Trophoblast cell (in vitro differentiated cells and primary cell): ENCODE measurements at regions not wholly inside any gene's neighbourhood (a gene's known extent, or its start where the extent isn't known, plus 50 kb on each side); places are given as distances from the start of the nearest gene placed in this dataset.

Source experiments
- DNase-seq, 2 donors: peaks; one replicate each; pipeline ENCODE4 v3.0.0-alpha.2; 2016
- H2AFZ ChIP-seq: 2 replicates; pipeline ENCODE4 v1.6.1; 2013; ENCODE audit warnings: low read length, moderate library complexity, mild to moderate bottlenecking; ENCODE audit not compliant: insufficient read depth, poor library complexity
- H2AK5ac ChIP-seq: 2 replicates; pipeline ENCODE4 v1.6.1; 2013; ENCODE audit warnings: mild to moderate bottlenecking, low read length
- H2BK120ac ChIP-seq: 2 replicates; pipeline ENCODE4 v1.6.1; 2013; ENCODE audit warnings: low read length, mild to moderate bottlenecking, moderate library complexity; ENCODE audit not compliant: insufficient read depth, poor library complexity
- H2BK12ac ChIP-seq: 2 replicates; pipeline ENCODE4 v1.6.1; 2013; ENCODE audit warnings: mild to moderate bottlenecking, low read length, moderate library complexity
- H2BK5ac ChIP-seq: 2 replicates; pipeline ENCODE4 v1.6.1; 2013; ENCODE audit warnings: low read length, low read depth, moderate library complexity, mild to moderate bottlenecking; ENCODE audit not compliant: poor library complexity
- H3K14ac ChIP-seq: 2 replicates; pipeline ENCODE4 v1.6.1; 2013; ENCODE audit warnings: mild to moderate bottlenecking, low read length
- H3K18ac ChIP-seq: 2 replicates; pipeline ENCODE4 v1.6.1; 2013; ENCODE audit warnings: mild to moderate bottlenecking, low read length
- H3K23ac ChIP-seq: 2 replicates; pipeline ENCODE4 v1.6.1; 2013; ENCODE audit warnings: low read length
- H3K27ac ChIP-seq: 2 replicates; pipeline ENCODE4 v1.5.1; 2013; ENCODE audit warnings: low read depth, mild to moderate bottlenecking, inconsistent platforms, low read length, moderate library complexity
- H3K27me3 ChIP-seq: 2 replicates; pipeline ENCODE4 v1.6.1; 2013; ENCODE audit warnings: inconsistent platforms, mild to moderate bottlenecking, low read length, moderate library complexity; ENCODE audit not compliant: insufficient read depth
- H3K36me3 ChIP-seq, 2 experiments: 1 replicate in 1 of 2; 2 replicates in 1 of 2; pipeline ENCODE4 v1.6.1; 2013; ENCODE audit warnings: low read length in 2 of 2, mild to moderate bottlenecking in 2 of 2, moderate library complexity in 1 of 2; ENCODE audit not compliant: insufficient read depth in 2 of 2, control insufficient read depth in 1 of 2
- H3K4ac ChIP-seq: 2 replicates; pipeline ENCODE4 v1.6.1; 2013; ENCODE audit warnings: low read depth, mild to moderate bottlenecking, low read length, moderate library complexity
- H3K4me1 ChIP-seq, 2 experiments: 1 replicate in 1 of 2; 2 replicates in 1 of 2; pipeline ENCODE4 v1.6.1; 2013; ENCODE audit warnings: low read length in 2 of 2, mild to moderate bottlenecking in 2 of 2, moderate library complexity in 1 of 2; ENCODE audit not compliant: insufficient read depth in 2 of 2, control insufficient read depth in 1 of 2
- H3K4me2 ChIP-seq: 2 replicates; pipeline ENCODE4 v1.6.1; 2013; ENCODE audit warnings: inconsistent platforms, mild to moderate bottlenecking, low read length, moderate library complexity
- H3K4me3 ChIP-seq: 2 replicates; pipeline ENCODE4 v1.5.1; 2013; ENCODE audit warnings: mild to moderate bottlenecking, low read depth, low read length, inconsistent platforms
- H3K79me1 ChIP-seq: one replicate; pipeline ENCODE4 v1.6.1; 2013; ENCODE audit warnings: low read length
- H3K79me2 ChIP-seq: 2 replicates; pipeline ENCODE4 v1.6.1; 2013; ENCODE audit warnings: low read length, mild to moderate bottlenecking; ENCODE audit not compliant: control insufficient read depth, insufficient read depth, poor library complexity
- H3K9ac ChIP-seq: 2 replicates; pipeline ENCODE4 v1.6.1; 2013; ENCODE audit warnings: mild to moderate bottlenecking, low read length
- H3K9me3 ChIP-seq: 2 replicates; pipeline ENCODE4 v1.6.1; 2013; ENCODE audit warnings: low read depth, mild to moderate bottlenecking, control low read depth, inconsistent platforms, low read length; ENCODE audit not compliant: insufficient read depth
- H4K12ac ChIP-seq: 2 replicates; pipeline ENCODE4 v1.6.1; 2013; ENCODE audit warnings: low read depth, mild to moderate bottlenecking, low read length, moderate library complexity
- H4K8ac ChIP-seq: 2 replicates; pipeline ENCODE4 v1.6.1; 2013; ENCODE audit warnings: low read depth, mild to moderate bottlenecking, low read length, moderate library complexity
- H4K91ac ChIP-seq: one replicate; pipeline ENCODE4 v1.6.1; 2013; ENCODE audit warnings: low read depth, mild to moderate bottlenecking, low read length, moderate library complexity
- WGBS: extraction: QIAGEN DNeasy Blood & Tissue Kit; methylation state at CpG from one replicate; pipeline ENCODE4 v1.1.7; 2013; ENCODE audit warnings: missing lambda C conversion rate; ENCODE audit not compliant: insufficient read length, insufficient coverage; ENCODE audit errors: extremely low coverage; 5-methylcytosine and 5-hydroxymethylcytosine counted together

DNA sequence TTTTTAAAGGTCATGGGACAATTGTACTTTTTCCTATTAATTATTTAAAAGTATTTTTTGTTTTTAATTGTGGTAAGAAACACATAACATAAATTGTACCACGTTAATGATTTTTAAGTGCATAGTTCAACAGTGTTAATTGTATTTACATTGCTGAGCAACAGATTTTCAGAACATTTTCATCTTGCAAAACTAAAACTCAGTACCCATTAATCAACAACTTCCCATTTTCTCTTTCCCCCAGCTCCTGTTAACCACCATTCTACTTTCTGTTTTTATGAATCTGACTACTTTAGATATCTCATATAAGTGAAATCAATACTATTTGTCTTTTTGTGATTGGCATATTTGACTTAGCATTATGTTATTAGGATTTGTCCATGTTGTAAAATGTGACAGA is 483.9 kb upstream of the ZNF804A start:
- H4K8ac ChIP-seq: no peak overlapping the region
- H2BK5ac ChIP-seq: no peak overlapping the region
- no peak overlapping the region for H2AFZ ChIP-seq
- H3K4me2 ChIP-seq: no peak overlapping the region
- H3K79me1 ChIP-seq: no peaks in the 10 kb centered on the region
- H4K91ac ChIP-seq: no peak overlapping the region
- no peak overlapping the region for H2AK5ac ChIP-seq
- H3K27me3 ChIP-seq: no peaks in the 10 kb centered on the region
- no peak for DNase-seq
- no peak overlapping the region for H3K27ac ChIP-seq
- no peaks in the 10 kb centered on the region for H3K4me1 ChIP-seq
- H3K14ac ChIP-seq: no peak overlapping the region
- H2BK12ac ChIP-seq: no peak overlapping the region
- H2BK120ac ChIP-seq: no peak overlapping the region
- no CpG with 5 or more reads among the region's 1 CpG for WGBS
- no peak overlapping the region for H3K4me3 ChIP-seq
- no peak overlapping the region for H3K9ac ChIP-seq
- H4K12ac ChIP-seq: no peak overlapping the region
- no peak overlapping the region for H3K23ac ChIP-seq
- H3K4ac ChIP-seq: no peak overlapping the region
- no peak overlapping the region for H3K18ac ChIP-seq
- H3K36me3 ChIP-seq: no peaks in the 10 kb centered on the region
- no peaks in the 10 kb centered on the region for H3K79me2 ChIP-seq
- H3K9me3 ChIP-seq: no peaks in the 10 kb centered on the region

DNA sequence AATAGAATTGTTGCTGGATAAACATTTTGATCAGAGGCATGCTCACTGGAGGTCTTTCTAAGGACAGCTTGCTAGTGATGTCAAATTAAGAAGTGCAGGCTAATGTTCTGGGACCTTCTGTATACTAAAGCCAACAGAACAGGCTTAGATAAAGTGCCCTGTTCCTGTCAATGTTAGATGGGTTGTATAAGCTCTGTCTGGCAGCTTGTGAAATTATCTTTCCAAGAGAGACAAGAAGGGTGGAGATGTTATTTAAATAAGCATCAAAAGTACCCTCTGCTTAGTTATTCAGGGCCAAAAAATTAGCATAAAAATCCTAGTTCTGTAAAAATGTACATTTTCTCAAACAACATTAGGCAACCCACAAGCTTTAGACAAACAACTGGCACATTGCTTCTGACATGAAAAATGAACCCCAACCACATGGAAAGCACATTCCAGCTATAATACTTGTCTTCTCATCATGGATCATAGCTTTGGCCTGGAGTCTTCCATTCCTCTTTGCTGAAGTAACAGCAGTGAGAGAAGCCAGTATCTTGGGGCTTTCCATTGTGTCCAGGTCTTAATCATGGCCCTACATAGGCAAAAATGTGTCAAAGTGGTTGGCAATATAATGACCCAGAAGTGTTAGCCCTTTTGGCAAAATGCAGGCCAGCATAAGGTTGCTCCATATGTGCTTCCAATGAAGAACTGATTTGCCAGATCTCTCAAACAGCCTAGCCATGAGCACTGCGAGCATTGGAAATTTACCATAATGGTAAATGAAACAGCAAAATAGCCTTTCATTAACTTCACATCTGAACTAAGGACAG is 478.1 kb upstream of the ZNF804A start:
- Histone ChIP-seq H3K9ac (no peak overlapping the region), H3K79me1 (no peaks in the 10 kb centered on the region), H3K9me3 (no peaks in the 10 kb centered on the region), H3K36me3 (no peaks in the 10 kb centered on the region), H3K4ac (no peak overlapping the region), H3K4me1 (no peaks in the 10 kb centered on the region), H3K14ac (no peak overlapping the region), H3K23ac (no peak overlapping the region), H2AFZ (no peak overlapping the region), H2BK5ac (no peak overlapping the region), H3K4me3 (no peak overlapping the region), H4K8ac (no peak overlapping the region), H4K12ac (no peak overlapping the region), H2BK120ac (no peak overlapping the region), H3K27ac (no peak overlapping the region), H2AK5ac (no peak overlapping the region), H3K27me3 (no peaks in the 10 kb centered on the region), H2BK12ac (no peak overlapping the region), H3K18ac (no peak overlapping the region), H4K91ac (no peak overlapping the region), H3K79me2 (no peaks in the 10 kb centered on the region), H3K4me2 (no peak overlapping the region)
- no CpG with 5 or more reads among the region's 1 CpG for WGBS
- DNase-seq: no peak

GRCh38 chr2:184125867-184126266 is 472.5 kb upstream of the ZNF804A start:
- no peaks in the 10 kb centered on the region for H3K27me3 ChIP-seq
- H3K4ac ChIP-seq: no peak overlapping the region
- no peak overlapping the region for H4K12ac ChIP-seq
- no CpG with 5 or more reads among the region's 2 CpGs for WGBS
- H2BK12ac ChIP-seq: no peak overlapping the region
- H3K4me3 ChIP-seq: no peak overlapping the region
- H2AK5ac ChIP-seq: no peak overlapping the region
- H3K14ac ChIP-seq: no peak overlapping the region
- H3K9ac ChIP-seq: no peak overlapping the region
- H3K23ac ChIP-seq: no peak overlapping the region
- peak in 1 of 2 donors; percentile 2 for DNase-seq
- no peak overlapping the region for H4K91ac ChIP-seq
- no peak overlapping the region for H3K18ac ChIP-seq
- no peaks in the 10 kb centered on the region for H3K36me3 ChIP-seq
- H3K9me3 ChIP-seq: no peaks in the 10 kb centered on the region
- H3K4me1 ChIP-seq: no peaks in the 10 kb centered on the region
- H2BK5ac ChIP-seq: no peak overlapping the region
- no peaks in the 10 kb centered on the region for H3K79me1 ChIP-seq
- H3K4me2 ChIP-seq: no peak overlapping the region
- no peak overlapping the region for H2BK120ac ChIP-seq
- no peak overlapping the region for H4K8ac ChIP-seq
- no peak overlapping the region for H2AFZ ChIP-seq
- H3K27ac ChIP-seq: no peak overlapping the region
- H3K79me2 ChIP-seq: no peaks in the 10 kb centered on the region

- no peak overlapping the region for H2BK5ac ChIP-seq
- H3K23ac ChIP-seq: no peak overlapping the region
- H2AFZ ChIP-seq: no peak overlapping the region
- H3K4me3 ChIP-seq: no peak overlapping the region
- H3K27me3 ChIP-seq: no peaks in the 10 kb centered on the region
- no peak overlapping the region for H2BK12ac ChIP-seq
- no peak overlapping the region for H3K14ac ChIP-seq
- no peak overlapping the region for H3K4ac ChIP-seq
- H2BK120ac ChIP-seq: no peak overlapping the region
- no peak overlapping the region for H3K4me2 ChIP-seq
- DNase-seq: no peak
- no peak overlapping the region for H3K27ac ChIP-seq
- no peak overlapping the region for H4K8ac ChIP-seq
- no peak overlapping the region for H4K91ac ChIP-seq
- no CpG with 5 or more reads among the region's 1 CpG for WGBS
- no peaks in the 10 kb centered on the region for H3K79me1 ChIP-seq
- H3K36me3 ChIP-seq: no peaks in the 10 kb centered on the region
- no peaks in the 10 kb centered on the region for H3K4me1 ChIP-seq
- no peaks in the 10 kb centered on the region for H3K9me3 ChIP-seq
- H4K12ac ChIP-seq: no peak overlapping the region
- H3K9ac ChIP-seq: no peak overlapping the region
- no peak overlapping the region for H2AK5ac ChIP-seq
- H3K18ac ChIP-seq: no peak overlapping the region
- H3K79me2 ChIP-seq: no peaks in the 10 kb centered on the region
These were observed 469.3 kb upstream of the ZNF804A start for GRCh38 chr2:184129073-184129472.
